ENCODE measurements at regions not wholly inside any gene's neighbourhood (a gene's known extent, or its start where the extent isn't known, plus 50 kb on each side); places are given as distances from the start of the nearest gene placed in this dataset.

GRCh38 chr1:56416495-56416894 is 162.9 kb downstream of the PLPP3 start:
- TF ChIP-seq, protein P1, sequence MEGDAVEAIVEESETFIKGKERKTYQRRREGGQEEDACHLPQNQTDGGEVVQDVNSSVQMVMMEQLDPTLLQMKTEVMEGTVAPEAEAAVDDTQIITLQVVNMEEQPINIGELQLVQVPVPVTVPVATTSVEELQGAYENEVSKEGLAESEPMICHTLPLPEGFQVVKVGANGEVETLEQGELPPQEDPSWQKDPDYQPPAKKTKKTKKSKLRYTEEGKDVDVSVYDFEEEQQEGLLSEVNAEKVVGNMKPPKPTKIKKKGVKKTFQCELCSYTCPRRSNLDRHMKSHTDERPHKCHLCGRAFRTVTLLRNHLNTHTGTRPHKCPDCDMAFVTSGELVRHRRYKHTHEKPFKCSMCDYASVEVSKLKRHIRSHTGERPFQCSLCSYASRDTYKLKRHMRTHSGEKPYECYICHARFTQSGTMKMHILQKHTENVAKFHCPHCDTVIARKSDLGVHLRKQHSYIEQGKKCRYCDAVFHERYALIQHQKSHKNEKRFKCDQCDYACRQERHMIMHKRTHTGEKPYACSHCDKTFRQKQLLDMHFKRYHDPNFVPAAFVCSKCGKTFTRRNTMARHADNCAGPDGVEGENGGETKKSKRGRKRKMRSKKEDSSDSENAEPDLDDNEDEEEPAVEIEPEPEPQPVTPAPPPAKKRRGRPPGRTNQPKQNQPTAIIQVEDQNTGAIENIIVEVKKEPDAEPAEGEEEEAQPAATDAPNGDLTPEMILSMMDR (IDR thresholded peaks at IDR 0.05) = no peak
- no peak for TF ChIP-seq EZH2 (IDR thresholded peaks at IDR 0.05)

Measured in neural progenitor cell (in vitro differentiated cells).